Left hindlimb (tissue), 1 donor: ENCODE measurements at regions not wholly inside any gene's neighbourhood (a gene's known extent, or its start where the extent isn't known, plus 50 kb on each side); places are given as distances from the start of the nearest gene placed in this dataset.

Source experiments
- DNase-seq: peaks from one replicate; pipeline ENCODE4 v3.0.0-alpha.2; 2018

- no peak for DNase-seq
Measured at GRCh38 chr4:184528051-184528450, 53.7 kb upstream of the IRF2 start.

GRCh38 chr4:184526228-184526627 is 51.9 kb upstream of the IRF2 start:
- DNase-seq = no peak
